ENCODE measurements at regions not wholly inside any gene's neighbourhood (a gene's known extent, or its start where the extent isn't known, plus 50 kb on each side); places are given as distances from the start of the nearest gene placed in this dataset.

DNA sequence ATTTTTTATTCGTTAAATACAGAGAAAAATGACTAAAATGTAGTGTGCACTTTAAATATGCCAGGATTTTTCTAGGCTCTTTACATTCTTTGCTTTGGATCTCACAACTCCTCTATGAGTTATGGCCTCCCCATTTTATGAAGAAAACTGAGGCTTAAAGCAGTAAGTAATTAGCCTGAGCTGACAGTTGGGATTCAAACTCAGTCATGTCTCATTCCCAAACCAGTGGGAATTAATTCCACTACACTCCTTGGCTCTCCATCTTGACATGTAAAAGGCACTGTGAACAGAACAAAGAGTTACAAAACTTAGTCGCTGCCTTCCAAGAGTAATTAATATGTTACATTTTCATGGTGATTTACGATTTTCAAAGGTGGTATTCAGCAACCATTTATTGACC is 351.9 kb downstream of the SATB2 start:
- TF ChIP-seq CREB1 (IDR thresholded peaks at IDR 0.05; ENCODE audit: low read depth) = no peak
- TF ChIP-seq CEBPB (IDR thresholded peaks at IDR 0.05) = no peak
- no peak for TF ChIP-seq NFIC (IDR thresholded peaks at IDR 0.05)
- no peak for TF ChIP-seq YY1 (IDR thresholded peaks at IDR 0.05; ENCODE audit: low read depth)
- TF ChIP-seq FOXM1 (IDR thresholded peaks at IDR 0.05; ENCODE audit: borderline replicate concordance, low read depth) = no peak
- TF ChIP-seq EGR1 (IDR thresholded peaks at IDR 0.05) = no peak
- no peak for TF ChIP-seq TEAD4 (IDR thresholded peaks at IDR 0.05)
- TF ChIP-seq EP300 (IDR thresholded peaks at IDR 0.05; ENCODE audit: borderline replicate concordance) = no peak
- TF ChIP-seq TAF1 (IDR thresholded peaks at IDR 0.05; ENCODE audit: low read depth) = no peak

DNA sequence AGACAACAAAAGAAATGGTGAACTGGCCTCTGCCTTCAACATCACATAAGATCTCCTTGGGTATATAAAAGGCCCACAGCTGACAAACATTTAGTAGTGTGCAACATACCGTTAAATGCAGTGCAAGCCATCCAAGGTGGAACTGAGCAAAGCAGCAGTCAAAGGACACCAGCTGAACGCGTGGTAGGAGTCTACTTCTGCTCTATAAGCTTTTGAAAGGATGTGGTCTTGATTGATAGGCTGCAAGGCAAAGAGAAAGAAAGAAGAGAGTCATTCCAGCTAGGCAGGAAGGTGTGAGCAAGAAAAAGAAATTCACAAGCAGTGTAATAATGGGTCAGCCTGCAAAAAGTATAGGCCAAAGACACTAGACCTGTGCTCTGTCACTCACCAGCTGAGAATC is 356.3 kb downstream of the SATB2 start:
- TF ChIP-seq TAF1 (IDR thresholded peaks at IDR 0.05; ENCODE audit: low read depth) (no peak), NFIC (IDR thresholded peaks at IDR 0.05) (no peak), ZBTB7A (IDR thresholded peaks at IDR 0.05; ENCODE audit: low read depth) (no peak), YY1 (IDR thresholded peaks at IDR 0.05; ENCODE audit: low read depth) (no peak), EP300 (IDR thresholded peaks at IDR 0.05; ENCODE audit: borderline replicate concordance) (no peak), TEAD4 (IDR thresholded peaks at IDR 0.05) (no peak)
- TF ChIP-seq, protein P1, sequence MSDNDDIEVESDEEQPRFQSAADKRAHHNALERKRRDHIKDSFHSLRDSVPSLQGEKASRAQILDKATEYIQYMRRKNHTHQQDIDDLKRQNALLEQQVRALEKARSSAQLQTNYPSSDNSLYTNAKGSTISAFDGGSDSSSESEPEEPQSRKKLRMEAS (IDR thresholded peaks at IDR 0.05) = no peak
- TF ChIP-seq, protein P2, sequence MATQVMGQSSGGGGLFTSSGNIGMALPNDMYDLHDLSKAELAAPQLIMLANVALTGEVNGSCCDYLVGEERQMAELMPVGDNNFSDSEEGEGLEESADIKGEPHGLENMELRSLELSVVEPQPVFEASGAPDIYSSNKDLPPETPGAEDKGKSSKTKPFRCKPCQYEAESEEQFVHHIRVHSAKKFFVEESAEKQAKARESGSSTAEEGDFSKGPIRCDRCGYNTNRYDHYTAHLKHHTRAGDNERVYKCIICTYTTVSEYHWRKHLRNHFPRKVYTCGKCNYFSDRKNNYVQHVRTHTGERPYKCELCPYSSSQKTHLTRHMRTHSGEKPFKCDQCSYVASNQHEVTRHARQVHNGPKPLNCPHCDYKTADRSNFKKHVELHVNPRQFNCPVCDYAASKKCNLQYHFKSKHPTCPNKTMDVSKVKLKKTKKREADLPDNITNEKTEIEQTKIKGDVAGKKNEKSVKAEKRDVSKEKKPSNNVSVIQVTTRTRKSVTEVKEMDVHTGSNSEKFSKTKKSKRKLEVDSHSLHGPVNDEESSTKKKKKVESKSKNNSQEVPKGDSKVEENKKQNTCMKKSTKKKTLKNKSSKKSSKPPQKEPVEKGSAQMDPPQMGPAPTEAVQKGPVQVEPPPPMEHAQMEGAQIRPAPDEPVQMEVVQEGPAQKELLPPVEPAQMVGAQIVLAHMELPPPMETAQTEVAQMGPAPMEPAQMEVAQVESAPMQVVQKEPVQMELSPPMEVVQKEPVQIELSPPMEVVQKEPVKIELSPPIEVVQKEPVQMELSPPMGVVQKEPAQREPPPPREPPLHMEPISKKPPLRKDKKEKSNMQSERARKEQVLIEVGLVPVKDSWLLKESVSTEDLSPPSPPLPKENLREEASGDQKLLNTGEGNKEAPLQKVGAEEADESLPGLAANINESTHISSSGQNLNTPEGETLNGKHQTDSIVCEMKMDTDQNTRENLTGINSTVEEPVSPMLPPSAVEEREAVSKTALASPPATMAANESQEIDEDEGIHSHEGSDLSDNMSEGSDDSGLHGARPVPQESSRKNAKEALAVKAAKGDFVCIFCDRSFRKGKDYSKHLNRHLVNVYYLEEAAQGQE (IDR thresholded peaks at IDR 0.05; ENCODE audit: low read depth) = no peak

DNA sequence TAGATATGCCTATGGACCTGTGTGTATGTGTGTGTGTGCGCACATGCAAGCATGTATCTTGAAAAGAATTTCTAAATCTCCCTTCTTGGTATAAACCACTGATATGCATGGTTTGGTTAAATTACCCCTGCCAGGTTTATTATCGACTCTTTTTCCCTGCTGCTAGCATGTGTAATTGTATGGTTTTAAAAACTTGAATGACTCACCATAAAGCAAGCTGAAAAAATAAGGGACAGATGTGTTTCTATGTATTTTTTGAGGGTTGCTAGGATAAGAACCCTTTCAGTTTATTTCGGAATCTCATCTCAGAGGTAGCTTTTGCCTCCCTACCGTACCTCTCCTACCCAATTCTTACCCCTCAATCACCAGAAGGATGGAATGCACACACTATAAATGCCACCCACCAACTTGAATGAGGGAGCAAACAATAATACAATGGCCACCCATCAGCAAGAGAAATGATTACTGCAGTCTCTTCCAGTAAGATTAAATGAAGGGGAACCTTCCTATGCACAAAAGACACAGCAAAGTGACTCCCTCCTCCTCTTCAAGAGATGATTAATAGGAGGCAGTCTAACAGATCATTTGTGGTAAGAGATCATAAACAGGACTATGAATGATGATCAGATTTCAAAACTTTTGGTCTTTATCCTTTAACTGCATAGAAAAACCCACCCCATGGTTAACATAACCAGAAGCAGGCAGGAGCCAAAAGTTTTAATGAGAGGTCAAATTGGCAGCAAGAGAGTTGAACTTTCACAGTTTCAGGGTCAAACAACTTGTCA is 357.2 kb downstream of the SATB2 start:
- TF ChIP-seq CEBPB (IDR thresholded peaks at IDR 0.05) (no peak), FOXM1 (IDR thresholded peaks at IDR 0.05; ENCODE audit: borderline replicate concordance, low read depth) (no peak), YY1 (IDR thresholded peaks at IDR 0.05; ENCODE audit: low read depth) (no peak), TCF12 (IDR thresholded peaks at IDR 0.05; ENCODE audit: low read depth) (no peak), RAD21 (IDR thresholded peaks at IDR 0.05; ENCODE audit: low read depth) (no peak), TEAD4 (IDR thresholded peaks at IDR 0.05) (no peak), TAF1 (IDR thresholded peaks at IDR 0.05; ENCODE audit: low read depth) (no peak), EP300 (IDR thresholded peaks at IDR 0.05; ENCODE audit: borderline replicate concordance) (no peak), ZBTB7A (IDR thresholded peaks at IDR 0.05; ENCODE audit: low read depth) (no peak), EGR1 (IDR thresholded peaks at IDR 0.05) (no peak), CREB1 (IDR thresholded peaks at IDR 0.05; ENCODE audit: low read depth) (no peak), NFIC (IDR thresholded peaks at IDR 0.05) (no peak)
- TF ChIP-seq, protein P2 (IDR thresholded peaks at IDR 0.05; ENCODE audit: low read depth) = no peak
- TF ChIP-seq, protein P3, sequence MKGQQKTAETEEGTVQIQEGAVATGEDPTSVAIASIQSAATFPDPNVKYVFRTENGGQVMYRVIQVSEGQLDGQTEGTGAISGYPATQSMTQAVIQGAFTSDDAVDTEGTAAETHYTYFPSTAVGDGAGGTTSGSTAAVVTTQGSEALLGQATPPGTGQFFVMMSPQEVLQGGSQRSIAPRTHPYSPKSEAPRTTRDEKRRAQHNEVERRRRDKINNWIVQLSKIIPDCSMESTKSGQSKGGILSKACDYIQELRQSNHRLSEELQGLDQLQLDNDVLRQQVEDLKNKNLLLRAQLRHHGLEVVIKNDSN (IDR thresholded peaks at IDR 0.05) = no peak
- TF ChIP-seq, protein P1 (IDR thresholded peaks at IDR 0.05) = no peak

DNA sequence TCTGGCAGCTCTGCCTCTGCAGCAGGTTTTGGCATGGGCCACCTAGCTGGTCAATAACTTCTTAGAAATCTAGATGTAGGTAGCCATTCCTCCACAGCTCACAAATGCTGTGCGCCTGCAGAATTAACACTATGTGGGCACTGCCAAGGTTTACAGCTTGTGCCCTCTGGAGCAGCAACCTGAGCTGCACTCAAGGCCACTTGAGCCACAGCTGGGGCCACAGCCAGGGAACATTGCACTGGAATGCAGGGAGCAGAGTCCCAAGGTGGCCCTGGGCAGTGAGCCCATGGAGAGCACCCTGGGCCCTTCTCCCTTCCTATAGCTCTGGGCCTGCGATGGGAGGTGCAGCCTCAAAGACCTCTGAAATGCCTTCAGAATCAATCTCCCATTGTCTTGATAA is 365.3 kb downstream of the SATB2 start:
- TF ChIP-seq EP300 (IDR thresholded peaks at IDR 0.05; ENCODE audit: borderline replicate concordance) (no peak), ZBTB7A (IDR thresholded peaks at IDR 0.05; ENCODE audit: low read depth) (no peak), TCF12 (IDR thresholded peaks at IDR 0.05; ENCODE audit: low read depth) (no peak)

DNA sequence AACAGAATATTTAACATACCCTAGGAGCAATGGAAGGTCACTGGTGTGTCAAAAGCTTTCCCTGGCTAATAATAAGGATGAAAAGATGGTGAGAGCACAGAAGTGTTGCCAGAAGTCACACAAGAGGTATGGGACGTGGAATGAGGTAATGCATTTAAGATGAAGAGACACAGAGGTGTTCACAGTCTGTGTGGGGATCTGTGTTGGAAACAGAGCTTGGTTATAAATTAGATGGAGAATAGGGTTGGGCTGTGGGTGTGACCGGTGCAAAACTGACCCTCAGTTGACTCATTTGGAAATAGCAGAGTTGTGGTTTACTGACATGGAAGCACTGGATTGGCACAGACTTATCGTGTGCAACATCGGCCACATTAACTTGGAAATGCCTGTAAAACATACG is 372.5 kb downstream of the SATB2 start:
- TF ChIP-seq ZBTB7A (IDR thresholded peaks at IDR 0.05; ENCODE audit: low read depth) = no peak
- no peak for TF ChIP-seq RAD21 (IDR thresholded peaks at IDR 0.05; ENCODE audit: low read depth)
- TF ChIP-seq, protein P2 (IDR thresholded peaks at IDR 0.05; ENCODE audit: low read depth) = no peak
- TF ChIP-seq, protein P1 (IDR thresholded peaks at IDR 0.05) = no peak
- TF ChIP-seq CREB1 (IDR thresholded peaks at IDR 0.05; ENCODE audit: low read depth) = no peak
- no peak for TF ChIP-seq EGR1 (IDR thresholded peaks at IDR 0.05)

All from Ishikawa (cell line).